GM18907 (cell line): ENCODE measurements at regions not wholly inside any gene's neighbourhood (a gene's known extent, or its start where the extent isn't known, plus 50 kb on each side); places are given as distances from the start of the nearest gene placed in this dataset.
"Not testable (repeated sequence)": the region's sequence is repeated elsewhere in the genome, so short reads cannot be mapped to it uniquely, and the experiment has no call there.

Experiments
- ATAC-seq: cut with Tn5 transposase; IDR thresholded peaks from one replicate; pipeline ENCODE4 v1.9.1; 2021; ENCODE audit warnings: mild to moderate bottlenecking, moderate library complexity; ENCODE audit not compliant: unreplicated experiment

DNA sequence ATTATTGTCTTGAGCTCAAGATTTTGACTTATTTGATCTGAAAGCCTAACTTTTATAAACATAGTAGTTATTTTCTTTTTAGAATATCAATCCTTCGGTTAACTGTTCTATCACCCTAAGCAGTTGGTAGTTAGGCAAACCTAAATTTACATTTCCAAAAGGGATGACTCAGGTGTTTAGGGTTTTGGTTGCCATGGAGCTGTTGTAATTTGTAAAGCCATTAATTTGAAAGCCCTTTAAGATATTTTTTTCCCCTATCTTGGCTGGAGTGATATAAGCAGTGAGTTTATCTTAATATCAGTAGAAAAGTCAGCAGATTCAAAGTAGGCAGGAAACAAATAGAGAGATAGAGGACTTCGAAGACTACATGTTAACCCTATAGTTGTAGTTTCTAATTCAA is 1472.6 kb upstream of the CELF2 start:
- ATAC-seq, result no peak

GRCh38 chr10:9547936-9548904 is 1469.5 kb upstream of the CELF2 start:
- no peak for ATAC-seq

GRCh38 chr10:9550810-9551209 is 1466.9 kb upstream of the CELF2 start:
- ATAC-seq, result no peak

DNA sequence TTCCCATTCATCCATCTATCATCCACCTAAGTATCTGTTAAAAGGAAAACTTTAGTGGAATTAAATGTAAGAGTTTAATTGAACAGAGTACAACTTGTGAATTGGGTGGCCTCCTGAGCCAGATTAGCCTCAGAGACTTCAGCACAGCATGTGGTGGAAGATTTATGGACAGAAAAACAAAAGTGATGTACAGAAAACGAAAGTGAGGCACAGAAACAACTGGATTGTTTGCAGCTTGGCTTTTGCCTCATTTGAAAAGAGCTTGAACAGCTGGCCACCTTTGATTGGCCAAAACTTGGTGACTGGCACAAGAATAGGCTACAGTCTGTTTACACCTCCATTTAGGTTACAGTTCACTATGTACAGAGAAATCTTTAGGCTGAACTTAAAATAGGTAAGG is 1463.4 kb upstream of the CELF2 start:
- ATAC-seq, result no peak

GRCh38 chr10:9560976-9561375 is 1456.7 kb upstream of the CELF2 start:
- no peak for ATAC-seq

DNA sequence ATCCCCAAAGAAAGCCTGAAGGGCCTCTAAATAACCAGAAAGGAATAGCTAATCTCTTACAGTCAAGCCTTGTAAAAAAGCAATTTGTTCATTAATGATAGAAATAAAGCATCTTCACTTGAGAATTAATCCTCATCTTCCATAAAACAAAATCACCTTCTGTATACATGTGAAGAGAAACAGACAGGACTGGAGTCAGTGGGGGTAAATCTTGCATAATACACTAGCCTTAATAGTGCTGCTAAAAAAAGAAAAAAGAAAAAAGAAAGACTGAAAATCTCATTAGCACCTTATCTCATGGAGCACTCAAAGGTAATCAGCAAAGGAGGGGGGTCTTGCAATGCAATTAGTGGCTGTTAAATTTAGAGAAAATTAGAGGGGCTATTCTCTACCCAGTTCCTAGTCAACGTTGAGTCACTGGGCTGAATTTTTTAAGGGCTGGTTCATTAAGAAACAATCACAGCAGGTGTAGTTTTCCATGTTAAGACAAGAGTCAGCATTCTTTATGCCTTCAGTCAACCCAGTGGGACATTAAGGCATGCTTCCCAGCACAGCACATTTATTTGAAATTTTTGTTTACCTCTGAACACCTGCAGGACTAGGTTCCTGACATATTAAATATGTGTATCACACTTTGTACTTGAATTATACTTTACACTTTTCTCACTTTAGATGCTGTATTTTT is 1455.7 kb upstream of the CELF2 start:
- ATAC-seq, result no peak

- ATAC-seq, result no peak
These were observed 1439.9 kb upstream of the CELF2 start for GRCh38 chr10:9577746-9578145.

- no peak for ATAC-seq
These were observed 1438.5 kb upstream of the CELF2 start for GRCh38 chr10:9579110-9579705.

DNA sequence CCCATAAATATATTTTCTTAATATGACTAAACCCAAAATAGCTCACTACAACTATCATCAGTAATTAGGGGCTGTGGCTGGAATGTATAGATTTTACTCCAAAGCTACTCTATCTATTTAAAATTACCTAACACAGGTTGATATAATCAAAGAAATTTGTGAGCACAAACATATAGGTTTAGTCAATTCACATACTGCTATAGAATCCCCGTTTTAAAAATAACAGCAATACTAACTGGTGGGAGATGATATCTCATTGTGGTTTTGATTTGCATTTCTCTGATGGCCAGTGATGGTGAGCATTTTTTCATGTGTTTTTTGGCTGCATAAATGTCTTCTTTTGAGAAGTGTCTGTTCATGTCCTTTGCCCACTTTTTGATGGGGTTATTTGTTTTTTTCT is 1434.9 kb upstream of the CELF2 start:
- ATAC-seq, result not testable (repeated sequence)

DNA sequence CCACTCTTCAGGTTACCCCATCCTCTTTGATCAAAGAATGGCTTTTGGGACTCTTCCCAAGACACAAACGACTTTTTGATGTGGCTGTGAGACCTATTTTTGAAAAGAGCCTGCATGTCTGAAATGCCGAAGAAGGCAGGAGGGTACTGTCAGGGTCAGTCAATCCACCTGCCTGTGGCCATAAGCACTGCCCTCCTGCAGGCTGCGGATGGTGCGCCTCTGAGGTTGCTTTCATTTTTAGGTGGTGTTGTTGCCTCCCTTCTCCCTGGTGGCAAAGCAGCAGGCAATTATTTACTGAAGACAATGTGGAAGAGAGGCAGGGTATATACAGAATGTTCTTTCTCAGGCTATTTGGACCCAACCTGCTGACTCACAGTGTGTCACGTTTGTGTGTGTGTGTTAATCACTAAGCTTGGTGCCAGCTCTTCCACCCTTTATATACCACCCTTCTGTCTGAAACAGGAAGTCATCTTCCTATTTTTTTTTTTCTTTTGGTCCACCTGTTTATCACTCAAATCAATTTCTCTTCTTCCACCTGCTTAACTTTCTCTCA is 1421.2 kb upstream of the CELF2 start:
- no peak for ATAC-seq

DNA sequence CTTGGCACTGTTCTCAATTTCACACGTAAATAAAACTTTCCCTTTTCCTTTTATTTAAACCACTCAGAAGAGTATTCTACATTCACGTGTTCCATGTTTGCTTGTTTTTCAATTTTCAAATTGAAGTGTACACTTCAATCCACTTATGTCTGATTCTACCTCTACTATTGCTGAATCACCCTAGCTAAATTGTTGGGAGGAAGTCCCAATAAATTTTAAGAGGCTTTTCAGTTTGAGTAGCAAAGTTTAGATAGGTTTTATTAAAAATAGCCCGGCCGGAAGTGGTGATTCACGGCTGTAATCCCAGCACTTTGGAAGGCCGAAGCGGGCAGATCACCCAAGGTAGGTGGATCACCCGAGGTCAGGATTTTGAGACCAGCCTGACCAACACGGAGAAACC is 1414.7 kb upstream of the CELF2 start:
- no peak for ATAC-seq

DNA sequence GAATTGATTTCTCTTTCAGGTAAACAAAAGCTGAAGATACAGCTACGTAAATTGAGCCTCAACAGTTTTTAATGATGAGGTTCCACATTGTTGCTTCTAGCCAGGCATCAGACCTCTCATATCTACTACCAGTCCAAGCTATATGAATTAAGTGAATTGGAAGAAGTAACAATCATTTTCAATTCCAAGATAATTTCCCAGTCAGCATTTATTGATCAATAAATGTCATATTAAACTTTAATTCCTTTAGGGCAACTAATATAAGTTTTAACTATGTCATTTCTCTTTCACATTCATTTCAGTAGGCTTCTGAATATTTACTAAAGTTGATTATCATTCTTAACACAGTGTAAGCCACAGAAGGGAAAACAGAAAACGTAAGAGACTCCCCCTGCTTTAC is 1413.7 kb upstream of the CELF2 start:
- no peak for ATAC-seq

- no peak for ATAC-seq
These were observed 1412.4 kb upstream of the CELF2 start for GRCh38 chr10:9605231-9605630.

DNA sequence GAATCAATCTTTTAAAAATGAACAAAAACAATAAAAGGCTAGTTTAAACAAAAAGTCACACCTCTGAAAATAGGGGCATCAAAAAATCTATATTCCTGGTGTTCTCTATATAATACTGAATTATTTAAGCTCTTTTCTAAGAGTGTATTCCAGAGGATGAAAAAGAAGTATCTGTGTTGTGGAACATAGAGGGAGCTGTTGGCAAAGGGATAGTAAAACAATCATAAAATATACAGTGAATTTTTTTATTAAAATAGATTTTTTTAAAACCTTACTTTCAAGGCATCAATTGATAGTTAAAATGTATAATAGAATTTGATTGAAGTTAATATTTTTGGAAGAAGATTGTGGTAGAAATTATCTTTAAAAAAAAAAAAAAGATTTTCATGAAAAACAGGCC is 1409.1 kb upstream of the CELF2 start:
- ATAC-seq, result no peak

- peak; percentile 83 for ATAC-seq
These were observed 1404.2 kb upstream of the CELF2 start for GRCh38 chr10:9613338-9614075.

DNA sequence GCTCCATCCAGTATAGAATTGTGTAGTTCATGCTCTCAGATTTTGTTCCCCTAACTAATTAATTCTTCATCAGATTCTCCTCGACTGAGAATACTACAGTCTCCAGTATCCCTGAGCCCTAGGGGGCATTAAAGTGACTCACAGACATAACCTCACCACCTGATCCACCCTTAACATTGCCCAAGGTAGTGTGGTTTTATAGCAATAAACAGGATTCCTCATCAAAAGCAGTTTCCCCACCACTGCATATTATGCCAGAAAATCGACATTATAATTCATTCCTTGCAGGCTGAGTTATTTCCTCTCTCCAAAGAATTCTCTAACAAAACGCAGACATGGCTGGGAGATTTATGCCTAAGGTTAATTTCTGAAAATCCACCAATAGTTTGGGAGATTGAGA is 1402.5 kb upstream of the CELF2 start:
- ATAC-seq, result no peak

- no peak for ATAC-seq
These were observed 1396.5 kb upstream of the CELF2 start for GRCh38 chr10:9621216-9621615.

- ATAC-seq, result no peak
These were observed 1392.4 kb upstream of the CELF2 start for GRCh38 chr10:9625304-9625703.

- no peak for ATAC-seq
These were observed 1383.2 kb upstream of the CELF2 start for GRCh38 chr10:9634466-9634865.

DNA sequence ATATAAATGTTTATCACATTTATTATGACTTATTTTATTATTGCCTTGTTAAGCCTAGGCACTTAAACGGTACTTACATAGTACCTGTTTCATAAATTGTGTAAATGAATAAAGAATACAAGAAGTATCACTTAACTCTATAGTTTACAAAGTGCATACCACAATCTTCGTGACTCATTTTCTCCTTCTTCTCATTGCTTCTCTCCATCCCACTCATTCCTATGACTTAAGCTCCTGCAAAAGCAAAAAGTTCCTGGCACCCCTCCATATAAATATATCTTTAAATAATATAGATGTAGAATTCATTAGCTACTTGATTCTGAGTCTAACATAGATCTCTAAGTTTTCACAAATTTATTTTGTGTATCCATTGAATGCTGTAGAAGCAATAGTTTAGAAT is 1382.0 kb upstream of the CELF2 start:
- ATAC-seq, result no peak

- ATAC-seq, result no peak
These were observed 1381.5 kb upstream of the CELF2 start for GRCh38 chr10:9636216-9636615.
